Ovary (tissue), 7 donors: ENCODE measurements at regions not wholly inside any gene's neighbourhood (a gene's known extent, or its start where the extent isn't known, plus 50 kb on each side); places are given as distances from the start of the nearest gene placed in this dataset.

ENCODE experiments used
- DNase-seq, 5 donors: peaks; one replicate each; pipeline ENCODE4 v3.0.0-alpha.2; 2019 to 2020
- H3K27ac ChIP-seq, 2 donors: fragments of 200-600 bp; one replicate each; pipeline versions ENCODE4 v1.5.1 to v1.8.0; 2019 to 2022
- H3K27me3 ChIP-seq: fragments of 200-600 bp; one replicate; pipeline ENCODE4 v1.8.0; 2022
- H3K36me3 ChIP-seq: fragments of 200-600 bp; sonication (generic); one replicate; pipeline ENCODE4 v1.5.1; 2019
- H3K4me1 ChIP-seq: one replicate; pipeline ENCODE4 v1.8.1; 2013; ENCODE audit warnings: mild to moderate bottlenecking, moderate library complexity; ENCODE audit not compliant: insufficient read depth
- H3K4me3 ChIP-seq: fragments of 200-600 bp; sonication (generic); one replicate; pipeline ENCODE4 v1.5.1; 2017
- H3K9me3 ChIP-seq, 2 donors: fragments of 200-600 bp in 1 of 2; sonication (generic) in 1 of 2; one replicate each; pipeline versions ENCODE4 v1.5.1 to v1.8.1; 2013 to 2019; ENCODE audit warnings: mild to moderate bottlenecking in 1 of 2, moderate library complexity in 1 of 2
- EP300 ChIP-seq: sonication (generic); formaldehyde crosslinking; IDR thresholded peaks from one replicate; pipeline ENCODE4 v1.6.1; 2017; ENCODE audit warnings: antibody characterized with exemption
- POLR2A ChIP-seq: fragments of 450-650 bp; IDR thresholded peaks from one replicate; pipeline ENCODE4 v1.6.1; 2017; ENCODE audit warnings: antibody characterized with exemption, mild to moderate bottlenecking, moderate library complexity
- WGBS, 3 donors: extraction: QIAGEN DNeasy Blood & Tissue Kit in 1 of 3; methylation state at CpG; one replicate each; pipeline versions ENCODE4 v1.1.5 to v1.1.7; 2013 to 2017; 5-methylcytosine and 5-hydroxymethylcytosine counted together
- intact Hi-C, 4 donors: fragments of 100-400 bp; cut with DNase I; formaldehyde crosslinking; loops; one replicate each; pipeline versions ENCODE4 v1.11.0 to v1.15.1; 2022 to 2023
- TF ChIP-seq, protein P1 (sequence below), 3 donors: fragments of 450-650 bp in 2 of 3; fragments of 200-600 bp in 1 of 3; IDR thresholded peaks; one replicate each; pipeline versions ENCODE4 v1.5.1 to v1.8.0; 2016 to 2022; ENCODE audit warnings: antibody characterized with exemption in 3 of 3, mild to moderate bottlenecking in 1 of 3
- donor health status: DM: no; HTN: no; CAD: no; lungs with moderate emphysema.
- donor health status: DM: no; HTN: no; CAD: no.
- donor health status: Bipolar disorder and iron deficiency.
- donor health status: DM: no; HTN: no; CAD: no.
- donor health status: DM: yes; HTN: yes; CAD: no.

DNA sequence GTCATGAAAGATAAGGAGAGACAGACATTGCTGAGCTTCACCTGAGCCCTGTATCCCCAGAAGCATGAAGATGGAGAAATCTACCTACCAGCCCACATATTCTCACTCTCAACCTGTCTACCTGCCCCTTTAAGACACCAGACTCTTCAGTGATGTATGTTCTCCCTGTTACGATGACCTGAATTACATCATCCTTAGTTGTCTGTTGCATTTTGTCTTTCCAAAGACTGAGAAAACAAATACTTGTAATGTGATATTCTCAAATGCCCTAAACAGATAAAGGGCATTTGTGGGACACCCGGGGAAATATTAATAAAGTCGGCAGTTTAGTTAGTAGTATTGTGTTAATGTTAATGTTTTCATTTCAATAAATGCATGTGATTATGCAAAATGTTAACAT, 305.8 kb upstream of the IGFBP3 start:
- TF ChIP-seq POLR2A (no peak), EP300 (no peak)
- TF ChIP-seq, protein P1, sequence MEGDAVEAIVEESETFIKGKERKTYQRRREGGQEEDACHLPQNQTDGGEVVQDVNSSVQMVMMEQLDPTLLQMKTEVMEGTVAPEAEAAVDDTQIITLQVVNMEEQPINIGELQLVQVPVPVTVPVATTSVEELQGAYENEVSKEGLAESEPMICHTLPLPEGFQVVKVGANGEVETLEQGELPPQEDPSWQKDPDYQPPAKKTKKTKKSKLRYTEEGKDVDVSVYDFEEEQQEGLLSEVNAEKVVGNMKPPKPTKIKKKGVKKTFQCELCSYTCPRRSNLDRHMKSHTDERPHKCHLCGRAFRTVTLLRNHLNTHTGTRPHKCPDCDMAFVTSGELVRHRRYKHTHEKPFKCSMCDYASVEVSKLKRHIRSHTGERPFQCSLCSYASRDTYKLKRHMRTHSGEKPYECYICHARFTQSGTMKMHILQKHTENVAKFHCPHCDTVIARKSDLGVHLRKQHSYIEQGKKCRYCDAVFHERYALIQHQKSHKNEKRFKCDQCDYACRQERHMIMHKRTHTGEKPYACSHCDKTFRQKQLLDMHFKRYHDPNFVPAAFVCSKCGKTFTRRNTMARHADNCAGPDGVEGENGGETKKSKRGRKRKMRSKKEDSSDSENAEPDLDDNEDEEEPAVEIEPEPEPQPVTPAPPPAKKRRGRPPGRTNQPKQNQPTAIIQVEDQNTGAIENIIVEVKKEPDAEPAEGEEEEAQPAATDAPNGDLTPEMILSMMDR (IDR thresholded peaks at IDR 0.05) = no peak
- 51 to 56% (median 54%) methylated on average over 3 of the region's 3 CpGs for WGBS, 3 donors

GRCh38 chr7:46224363-46224762, 303.3 kb upstream of the IGFBP3 start:
- 31 to 41% (median 37%) methylated on average over 5 of the region's 5 CpGs for WGBS, 3 donors
- H3K36me3 ChIP-seq = no peaks in the 10 kb centered on the region
- no peaks in the 10 kb centered on the region for H3K9me3 ChIP-seq
- H3K4me1 ChIP-seq = no peaks in the 10 kb centered on the region
- no peak for DNase-seq
- intact Hi-C loops = no loop called here
- no peak overlapping the region for H3K4me3 ChIP-seq
- TF ChIP-seq, protein P1 (IDR thresholded peaks at IDR 0.05) = no peak
- TF ChIP-seq POLR2A = no peak
- no peak for TF ChIP-seq EP300
- H3K27ac ChIP-seq = no peak overlapping the region
- no peaks in the 10 kb centered on the region for H3K27me3 ChIP-seq

More for the DNA sequence above, 305.8 kb upstream of the IGFBP3 start:
- H3K36me3 ChIP-seq = no peaks in the 10 kb centered on the region
- no peaks in the 10 kb centered on the region for H3K9me3 ChIP-seq
- H3K27me3 ChIP-seq = no peaks in the 10 kb centered on the region
- intact Hi-C loops = no loop called here
- H3K4me1 ChIP-seq = no peaks in the 10 kb centered on the region
- H3K27ac ChIP-seq = no peak overlapping the region
- no peak for DNase-seq
- H3K4me3 ChIP-seq = no peak overlapping the region

DNA sequence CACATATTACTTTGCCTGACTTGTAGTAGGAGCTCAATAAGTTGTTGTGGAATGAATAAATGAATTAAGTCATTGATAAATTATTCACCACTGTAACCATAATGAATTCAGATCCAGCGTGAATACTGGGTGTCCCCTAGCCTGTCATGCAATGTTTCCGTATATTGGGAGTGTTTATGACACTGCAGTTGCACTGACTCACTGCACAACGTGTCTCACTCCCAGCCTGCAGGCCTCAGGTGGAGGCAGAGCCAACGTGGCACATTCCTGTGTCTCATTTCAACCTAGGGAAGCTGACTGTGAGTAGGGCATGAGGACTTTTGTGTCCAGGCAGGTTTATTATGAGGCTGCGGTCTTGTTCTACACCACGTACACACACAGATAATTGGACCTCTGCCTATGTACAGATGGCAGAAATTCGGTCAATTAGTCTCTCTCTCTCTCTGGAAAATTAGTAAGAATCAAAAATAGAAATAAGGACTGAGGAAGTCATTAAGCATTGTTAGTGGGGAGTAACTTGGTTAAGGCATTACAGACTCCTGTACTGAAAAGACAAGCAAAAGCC, 299.1 kb upstream of the IGFBP3 start:
- Histone ChIP-seq H3K4me3 (no peak overlapping the region), H3K27me3 (no peaks in the 10 kb centered on the region), H3K4me1 (no peaks in the 10 kb centered on the region), H3K27ac (no peak overlapping the region), H3K36me3 (no peaks in the 10 kb centered on the region), H3K9me3 (no peaks in the 10 kb centered on the region)
- no peak for TF ChIP-seq EP300
- TF ChIP-seq POLR2A = no peak
- TF ChIP-seq, protein P1 (IDR thresholded peaks at IDR 0.05) = no peak
- intact Hi-C loops = no loop called here
- 83 to 89% (median 87%) methylated on average over 7 of the region's 7 CpGs for WGBS, 3 donors
- no peak for DNase-seq

DNA sequence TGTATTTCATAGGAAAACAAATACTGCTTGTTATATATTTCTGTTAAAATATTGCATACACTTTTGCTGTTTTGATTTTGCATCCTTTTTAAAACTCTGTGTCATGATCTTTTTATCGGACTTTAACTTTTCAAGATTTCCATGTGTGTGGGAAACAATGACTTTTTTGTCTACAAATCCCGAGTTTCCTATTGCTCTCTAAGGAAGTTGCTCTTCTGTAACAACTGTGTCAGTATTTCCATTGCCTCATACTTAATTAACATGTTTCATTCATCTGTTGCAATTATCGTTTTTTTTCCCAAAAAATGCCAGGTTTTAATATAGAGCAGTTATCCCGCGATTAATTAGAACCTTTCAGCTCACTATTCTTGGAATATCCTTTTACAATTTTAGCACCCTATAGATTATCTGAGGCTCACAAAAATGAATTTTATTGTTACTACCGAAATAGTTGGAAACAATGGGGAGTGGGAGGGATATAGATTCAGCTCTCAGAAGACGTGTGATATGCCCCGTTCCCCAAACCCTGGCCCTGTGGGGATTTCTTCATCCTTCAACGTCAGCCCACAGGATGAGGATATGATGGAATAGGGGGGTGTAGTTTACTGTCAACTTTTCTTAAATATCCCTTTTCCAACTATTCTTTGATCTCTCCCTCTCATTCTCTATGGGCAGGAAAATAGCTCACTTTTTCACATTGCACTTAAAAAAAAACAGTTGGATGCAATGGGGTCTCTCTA, 297.6 kb upstream of the IGFBP3 start:
- intact Hi-C loops = no loop called here
- WGBS, 3 donors = 82 to 87% (median 82%) methylated on average over 9 of the region's 9 CpGs
- no peaks in the 10 kb centered on the region for H3K4me1 ChIP-seq
- no peak for DNase-seq
- no peak overlapping the region for H3K4me3 ChIP-seq
- H3K27me3 ChIP-seq = no peaks in the 10 kb centered on the region
- H3K36me3 ChIP-seq = no peaks in the 10 kb centered on the region
- TF ChIP-seq, protein P1 (IDR thresholded peaks at IDR 0.05) = no peak
- TF ChIP-seq EP300 (no peak), POLR2A (no peak)
- no peak overlapping the region for H3K27ac ChIP-seq
- H3K9me3 ChIP-seq = no peaks in the 10 kb centered on the region
